DMS 273 (cell line): ENCODE measurements at regions not wholly inside any gene's neighbourhood (a gene's known extent, or its start where the extent isn't known, plus 50 kb on each side); places are given as distances from the start of the nearest gene placed in this dataset.
A peak's percentile ranks its signal among the peaks of the same experiment; 100 is the strongest.

Experiments used
- DNase-seq: peaks from one replicate; lab custom pipeline; 2025; ENCODE audit not compliant: unreplicated experiment; lab: John Stamatoyannopoulos, UW

- DNase-seq = peak; percentile 88
Measured at GRCh38 chr11:27215471-27216269, 147.3 kb downstream of the CCDC34 start.

GRCh38 chr11:27214713-27215112 lies 148.3 kb downstream of the CCDC34 start:
- no peak for DNase-seq

GRCh38 chr11:27213232-27213660 lies 149.8 kb downstream of the CCDC34 start:
- peak; percentile 67 for DNase-seq

- DNase-seq = no peak
Measured at GRCh38 chr11:27212248-27212780, 150.7 kb downstream of the CCDC34 start.

GRCh38 chr11:27211370-27212127 lies 151.5 kb downstream of the CCDC34 start:
- peak; percentile 51 for DNase-seq

GRCh38 chr11:27210531-27210930 lies 152.5 kb downstream of the CCDC34 start:
- DNase-seq = no peak

- DNase-seq = peak; percentile 72
Measured at GRCh38 chr11:27209562-27210005, 153.4 kb downstream of the CCDC34 start.

- no peak for DNase-seq
Measured at GRCh38 chr11:27208846-27209245, 154.2 kb downstream of the CCDC34 start.

GRCh38 chr11:27207025-27207650 lies 155.9 kb downstream of the CCDC34 start:
- no peak for DNase-seq

GRCh38 chr11:27205779-27206570 lies 157.0 kb downstream of the CCDC34 start:
- DNase-seq = no peak

GRCh38 chr11:27205250-27205649 lies 157.8 kb downstream of the CCDC34 start:
- peak; percentile 48 for DNase-seq

GRCh38 chr11:27204529-27204928 lies 158.5 kb downstream of the CCDC34 start:
- no peak for DNase-seq

- DNase-seq = no peak
Measured at GRCh38 chr11:27203077-27203647, 159.9 kb downstream of the CCDC34 start.

GRCh38 chr11:27201454-27202302 lies 161.1 kb downstream of the BBOX1 start:
- DNase-seq = peak; percentile 95

- no peak for DNase-seq
Measured at GRCh38 chr11:27200779-27201453, 160.3 kb downstream of the BBOX1 start.

- DNase-seq = peak; percentile 27
Measured at GRCh38 chr11:27196203-27196897, 155.7 kb downstream of the BBOX1 start.

- no peak for DNase-seq
Measured at GRCh38 chr11:27195837-27196202, 155.2 kb downstream of the BBOX1 start.

GRCh38 chr11:27194976-27195375 lies 154.4 kb downstream of the BBOX1 start:
- no peak for DNase-seq
